ENCODE measurements at regions not wholly inside any gene's neighbourhood (a gene's known extent, or its start where the extent isn't known, plus 50 kb on each side); places are given as distances from the start of the nearest gene placed in this dataset.
"Not testable (repeated sequence)": the region's sequence is repeated elsewhere in the genome, so short reads cannot be mapped to it uniquely, and the experiment has no call there.

- intact Hi-C loops (cut with micrococcal nuclease; ENCODE audit: unreplicated experiment), result no loop called here
These were observed 199.4 kb downstream of the FCRL5 start for GRCh38 chr1:157352817-157353408.

GRCh38 chr1:157352216-157352615, 200.1 kb downstream of the FCRL5 start:
- no peak overlapping the region for H3K27ac ChIP-seq (ENCODE audit: low read length)
- in situ Hi-C loops (cut with HindIII; ENCODE audit: low pct_unique_long_range_greater_than_20kb, low sequenced_read_pairs), result no loop called here
- DNase-seq (ENCODE audit: low read depth, low spot score) (no peak), ATAC-seq (no peak)
- no peaks in the 10 kb centered on the region for H3K4me1 ChIP-seq (ENCODE audit: control insufficient read depth, insufficient read depth, low read length)
- no peaks in the 10 kb centered on the region for H3K9me3 ChIP-seq (ENCODE audit: control insufficient read depth, insufficient read depth, low read depth, low read length)
- BruUV-seq (replicated peaks), result no TSS peak
- H3K4me3 ChIP-seq (ENCODE audit: low read depth in 2 of 2, low read length in 2 of 2), result no peak overlapping the region
- no peak for TF ChIP-seq REST (IDR thresholded peaks at IDR 0.05; ENCODE audit: insufficient read depth in 1 of 2, low read depth in 2 of 2, low read length in 1 of 2)
- no peak for TF ChIP-seq POLR2AphosphoS5 (IDR thresholded peaks at IDR 0.05; ENCODE audit: low read depth, low read length)
- no peak for TF ChIP-seq TCF7L2 (IDR thresholded peaks at IDR 0.05; ENCODE audit: low read depth, low read length)
- no peak for TF ChIP-seq CTCF (IDR thresholded peaks at IDR 0.05)
- no peak for TF ChIP-seq SIN3A (IDR thresholded peaks at IDR 0.05; ENCODE audit: borderline replicate concordance, insufficient read depth, low read depth, low read length)
- H3K27me3 ChIP-seq (ENCODE audit: control insufficient read depth, insufficient read depth, low read length), result peaks cover 5% of the 10 kb centered on the region
- ChIA-PET POLR2A (no interaction called here), CTCF (no interaction called here)
- no peaks in the 10 kb centered on the region for H3K36me3 ChIP-seq (ENCODE audit: control insufficient read depth, insufficient read depth, low read length)
- intact Hi-C loops (cut with micrococcal nuclease; ENCODE audit: unreplicated experiment), result no loop called here

More at GRCh38 chr1:157352817-157353408, 199.4 kb downstream of the FCRL5 start:
- Histone ChIP-seq H3K9me3 (ENCODE audit: control insufficient read depth, insufficient read depth, low read depth, low read length) (no peaks in the 10 kb centered on the region), H3K4me1 (ENCODE audit: control insufficient read depth, insufficient read depth, low read length) (no peaks in the 10 kb centered on the region), H3K27me3 (ENCODE audit: control insufficient read depth, insufficient read depth, low read length) (peaks cover 5% of the 10 kb centered on the region), H3K36me3 (ENCODE audit: control insufficient read depth, insufficient read depth, low read length) (no peaks in the 10 kb centered on the region), H3K27ac (ENCODE audit: low read length) (no peak overlapping the region), H3K4me3 (ENCODE audit: low read depth in 2 of 2, low read length in 2 of 2) (no peak overlapping the region)
- ChIA-PET CTCF (no interaction called here), POLR2A (no interaction called here)
- no peak for TF ChIP-seq REST (IDR thresholded peaks at IDR 0.05; ENCODE audit: insufficient read depth in 1 of 2, low read depth in 2 of 2, low read length in 1 of 2)
- TF ChIP-seq POLR2AphosphoS5 (IDR thresholded peaks at IDR 0.05; ENCODE audit: low read depth, low read length), result no peak
- TF ChIP-seq CTCF (IDR thresholded peaks at IDR 0.05), result no peak
- TF ChIP-seq SIN3A (IDR thresholded peaks at IDR 0.05; ENCODE audit: borderline replicate concordance, insufficient read depth, low read depth, low read length), result no peak
- TF ChIP-seq TCF7L2 (IDR thresholded peaks at IDR 0.05; ENCODE audit: low read depth, low read length), result no peak
- no peak for ATAC-seq
- BruUV-seq (replicated peaks), result no TSS peak
- no peak for DNase-seq (ENCODE audit: low read depth, low spot score)
- in situ Hi-C loops (cut with HindIII; ENCODE audit: low pct_unique_long_range_greater_than_20kb, low sequenced_read_pairs), result no loop called here

GRCh38 chr1:157351800-157352199, 200.5 kb downstream of the FCRL5 start:
- not testable (repeated sequence) for H3K27me3 ChIP-seq (ENCODE audit: control insufficient read depth, insufficient read depth, low read length)

More at GRCh38 chr1:157351800-157352199, 200.5 kb downstream of the FCRL5 start:
- ATAC-seq; H3K4me1 ChIP-seq (ENCODE audit: control insufficient read depth, insufficient read depth, low read length); POLR2A ChIA-PET; CTCF ChIA-PET; intact Hi-C loops (cut with micrococcal nuclease; ENCODE audit: unreplicated experiment); DNase-seq (ENCODE audit: low read depth, low spot score); H3K27ac ChIP-seq (ENCODE audit: low read length); H3K9me3 ChIP-seq (ENCODE audit: control insufficient read depth, insufficient read depth, low read depth, low read length); H3K4me3 ChIP-seq (ENCODE audit: low read depth in 2 of 2, low read length in 2 of 2); BruUV-seq (replicated peaks); in situ Hi-C loops (cut with HindIII; ENCODE audit: low pct_unique_long_range_greater_than_20kb, low sequenced_read_pairs); H3K36me3 ChIP-seq (ENCODE audit: control insufficient read depth, insufficient read depth, low read length): not testable (repeated sequence)
